IMR-90 (cell line): ENCODE measurements at regions not wholly inside any gene's neighbourhood (a gene's known extent, or its start where the extent isn't known, plus 50 kb on each side); places are given as distances from the start of the nearest gene placed in this dataset.

Experiments
- ATAC-seq: fragments of 200-7000 bp; cut with Tn5 transposase; 2 replicates; pipeline ENCODE4 v1.9.1; 2020; ENCODE audit warnings: low read depth, mild to moderate bottlenecking, moderate library complexity
- BruUV-seq: library from RNA; stranded (reverse); fragments of 400-500 nt; replicated peaks from 2 replicates; lab custom pipeline; 2021; lab: Mats Ljungman, UMichigan
- CTCF ChIA-PET: fragments of 300-600 bp; formaldehyde crosslinking; extraction: SDS; loops from one replicate; lab custom pipeline; 2021; ENCODE audit warnings: antibody characterized with exemption; lab: Yijun Ruan, JAX
- POLR2A ChIA-PET: fragments of 300-600 bp; sonication (Branson Sonifier 250); formaldehyde crosslinking; loops from one replicate; lab custom pipeline; 2022; ENCODE audit warnings: antibody characterized with exemption; ENCODE audit not compliant: unreplicated experiment; lab: Charles Lee
- DNase-seq: peaks from one replicate; pipeline ENCODE4 v3.0.0; 2013
- H2AFZ ChIP-seq: replicated peaks from 2 replicates; pipeline ENCODE3; 2013; ENCODE audit warnings: low read length, mild to moderate bottlenecking; ENCODE audit not compliant: poor library complexity
- H2AK5ac ChIP-seq: 2 replicates; pipeline ENCODE4 v1.6.1; 2013; ENCODE audit warnings: low read depth, low read length, inconsistent platforms
- H2AK9ac ChIP-seq: replicated peaks from 2 replicates; pipeline ENCODE3; 2013; ENCODE audit warnings: mild to moderate bottlenecking, low read depth, low read length, moderate library complexity; ENCODE audit not compliant: poor library complexity
- H2BK120ac ChIP-seq: 2 replicates; pipeline ENCODE4 v1.6.1; 2013; ENCODE audit warnings: low read depth, low read length, inconsistent platforms
- H2BK15ac ChIP-seq: 3 replicates; pipeline ENCODE4 v1.6.1; 2013; ENCODE audit warnings: low read depth, low read length, inconsistent platforms
- H2BK20ac ChIP-seq: 2 replicates; pipeline ENCODE4 v1.6.1; 2013; ENCODE audit warnings: low read depth, mild to moderate bottlenecking, inconsistent platforms, low read length, moderate library complexity
- H2BK5ac ChIP-seq: 2 replicates; pipeline ENCODE4 v1.6.1; 2013; ENCODE audit warnings: mild to moderate bottlenecking, low read depth, low read length, inconsistent platforms; ENCODE audit not compliant: poor library complexity, severe bottlenecking
- H3K14ac ChIP-seq: replicated peaks from 2 replicates; pipeline ENCODE4 v1.6.1; 2013; ENCODE audit warnings: low read depth, low read length, inconsistent platforms
- H3K18ac ChIP-seq: 2 replicates; pipeline ENCODE4 v1.6.1; 2013; ENCODE audit warnings: low read depth, low read length, control low read depth
- H3K23ac ChIP-seq: 2 replicates; pipeline ENCODE4 v1.6.1; 2013; ENCODE audit warnings: low read depth, low read length, inconsistent platforms
- H3K27ac ChIP-seq: 2 replicates; pipeline ENCODE4 v1.5.1; 2013; ENCODE audit warnings: mild to moderate bottlenecking, control low read depth, low read length; ENCODE audit not compliant: insufficient read depth
- H3K27me3 ChIP-seq: 2 replicates; pipeline ENCODE4 v1.6.1; 2013; ENCODE audit warnings: low read length; ENCODE audit not compliant: control insufficient read depth, insufficient read depth
- H3K36me3 ChIP-seq: 2 replicates; pipeline ENCODE4 v1.6.1; 2013; ENCODE audit warnings: low read length, mixed read lengths; ENCODE audit not compliant: control insufficient read depth, insufficient read depth
- H3K4ac ChIP-seq: 2 replicates; pipeline ENCODE4 v1.6.1; 2013; ENCODE audit warnings: low read depth, low read length, inconsistent platforms
- H3K4me1 ChIP-seq: 2 replicates; pipeline ENCODE4 v1.6.1; 2013; ENCODE audit warnings: low read length, mixed read lengths; ENCODE audit not compliant: control insufficient read depth, insufficient read depth
- H3K4me2 ChIP-seq: 2 replicates; pipeline ENCODE4 v1.6.1; 2013; ENCODE audit warnings: low read depth, mild to moderate bottlenecking, control low read depth, low read length, moderate library complexity
- H3K4me3 ChIP-seq: 2 replicates; pipeline ENCODE4 v1.5.1; 2013; ENCODE audit warnings: low read depth, mild to moderate bottlenecking, control low read depth, low read length, moderate library complexity; ENCODE audit not compliant: insufficient read depth
- H3K56ac ChIP-seq: 2 replicates; pipeline ENCODE4 v1.6.1; 2013; ENCODE audit warnings: low read length, inconsistent platforms; ENCODE audit not compliant: insufficient read depth; ENCODE audit errors: extremely low read depth
- H3K79me1 ChIP-seq, 2 experiments: 2 replicates each; pipeline ENCODE4 v1.6.1; 2013; ENCODE audit warnings: low read length in 2 of 2, inconsistent platforms in 1 of 2, low read depth in 1 of 2
- H3K9ac ChIP-seq: 2 replicates; pipeline ENCODE4 v1.6.1; 2013; ENCODE audit warnings: low read depth, low read length, control low read depth
- H3K9me1 ChIP-seq: 2 replicates; pipeline ENCODE4 v1.6.1; 2013; ENCODE audit warnings: low read length, inconsistent platforms; ENCODE audit not compliant: insufficient read depth
- H3K9me3 ChIP-seq: 2 replicates; pipeline ENCODE4 v1.6.1; 2013; ENCODE audit warnings: low read length; ENCODE audit not compliant: control insufficient read depth, insufficient read depth
- H4K20me1 ChIP-seq: 2 replicates; pipeline ENCODE4 v1.6.1; 2013; ENCODE audit warnings: low read length, inconsistent platforms; ENCODE audit not compliant: insufficient read depth
- H4K5ac ChIP-seq: 2 replicates; pipeline ENCODE4 v1.6.1; 2013; ENCODE audit warnings: mild to moderate bottlenecking, low read depth, low read length, control low read depth
- H4K8ac ChIP-seq, 2 experiments: 2 replicates each; pipeline ENCODE4 v1.6.1; 2013; ENCODE audit warnings: low read depth in 2 of 2, low read length in 2 of 2, control low read depth in 1 of 2, inconsistent platforms in 1 of 2
- H4K91ac ChIP-seq: 2 replicates; pipeline ENCODE4 v1.6.1; 2013; ENCODE audit warnings: low read depth, low read length, inconsistent platforms; ENCODE audit not compliant: insufficient read depth
- BHLHE40 ChIP-seq: fragments of 150-350 bp; IDR thresholded peaks from 2 replicates; pipeline ENCODE4 v1.6.1; 2016; ENCODE audit warnings: mild to moderate bottlenecking, low read depth, low read length
- CEBPB ChIP-seq: IDR thresholded peaks from 2 replicates; pipeline ENCODE4 v1.6.1; 2012; ENCODE audit warnings: low read depth, low read length, improper control_type of control experiment
- CHD1 ChIP-seq: IDR thresholded peaks from 2 replicates; pipeline ENCODE4 v1.6.1; 2012; ENCODE audit warnings: low read depth, low read length, improper control_type of control experiment
- CTCF ChIP-seq: conservative IDR thresholded peaks from 2 replicates; pipeline ENCODE4 v1.5.1; 2012; ENCODE audit warnings: mild to moderate bottlenecking, low read depth, low read length, improper control_type of control experiment
- ELK1 ChIP-seq: fragments of 150-350 bp; IDR thresholded peaks from 2 replicates; pipeline ENCODE4 v1.6.1; 2016; ENCODE audit warnings: low read depth, mild to moderate bottlenecking, low read length, moderate library complexity, borderline replicate concordance
- FOS ChIP-seq: fragments of 150-350 bp; IDR thresholded peaks from 2 replicates; pipeline ENCODE4 v1.6.1; 2016; ENCODE audit warnings: low read depth, low read length
- MAFK ChIP-seq: IDR thresholded peaks from 2 replicates; pipeline ENCODE4 v1.6.1; 2012; ENCODE audit warnings: low read depth, low read length, improper control_type of control experiment
- MAZ ChIP-seq: IDR thresholded peaks from 2 replicates; pipeline ENCODE4 v1.6.1; 2012; ENCODE audit warnings: low read depth, mild to moderate bottlenecking, low read length, improper control_type of control experiment, moderate library complexity, borderline replicate concordance
- MXI1 ChIP-seq: IDR thresholded peaks from 2 replicates; pipeline ENCODE4 v1.6.1; 2012; ENCODE audit warnings: low read depth, mild to moderate bottlenecking, low read length, moderate library complexity, borderline replicate concordance
- NFE2L2 ChIP-seq: fragments of 150-350 bp; IDR thresholded peaks from 2 replicates; pipeline ENCODE4 v1.6.1; 2016; ENCODE audit warnings: low read depth, mild to moderate bottlenecking, low read length
- POLR2A ChIP-seq: IDR thresholded peaks from 2 replicates; pipeline ENCODE4 v1.6.1; 2012; ENCODE audit warnings: mild to moderate bottlenecking, low read depth, low read length
- RAD21 ChIP-seq: IDR thresholded peaks from 2 replicates; pipeline ENCODE4 v1.6.1; 2012; ENCODE audit warnings: low read length, improper control_type of control experiment
- RCOR1 ChIP-seq: IDR thresholded peaks from 2 replicates; pipeline ENCODE4 v1.6.1; 2012; ENCODE audit warnings: mild to moderate bottlenecking, low read length, improper control_type of control experiment; ENCODE audit not compliant: insufficient replicate concordance
- RFX5 ChIP-seq: IDR thresholded peaks from 2 replicates; pipeline ENCODE4 v1.8.0; 2012; ENCODE audit warnings: low read depth, mild to moderate bottlenecking, low read length, moderate library complexity
- SMC3 ChIP-seq: fragments of 150-350 bp; IDR thresholded peaks from 2 replicates; pipeline ENCODE4 v1.6.1; 2016; ENCODE audit warnings: low read depth, mild to moderate bottlenecking, antibody characterized with exemption, low read length, moderate library complexity
- USF2 ChIP-seq: fragments of 150-350 bp; IDR thresholded peaks from 2 replicates; pipeline ENCODE4 v1.6.1; 2017; ENCODE audit warnings: mild to moderate bottlenecking, antibody characterized with exemption, low read length, low read depth
- WGBS, 2 experiments: methylation state at CpG; one replicate each; pipeline versions ENCODE4 v1.1.5 to v1.1.7; 2013; ENCODE audit warnings: missing lambda C conversion rate in 2 of 2; ENCODE audit not compliant: insufficient read length in 1 of 2; ENCODE audit errors: extremely low coverage in 2 of 2; 5-methylcytosine and 5-hydroxymethylcytosine counted together
- dilution Hi-C: fragments of 300-500 bp; cut with HindIII; formaldehyde crosslinking; loops from one replicate; pipeline ENCODE4 v1.14.3; 2018; ENCODE audit warnings: low sequenced_read_pairs; ENCODE audit not compliant: unreplicated experiment
- in situ Hi-C: fragments of 300-500 bp; cut with MboI; formaldehyde crosslinking; loops from 3 replicates; pipeline ENCODE4 v1.14.3; 2019; ENCODE audit warnings: low sequenced_read_pairs, inconsistent platforms, mixed read lengths
- intact Hi-C: fragments of 100-400 bp; cut with micrococcal nuclease; formaldehyde crosslinking; loops from 2 replicates; pipeline ENCODE4 v1.10.0; 2022

- H2BK120ac ChIP-seq: no peak overlapping the region
- no peak overlapping the region for H3K14ac ChIP-seq
- H2BK15ac ChIP-seq: no peak overlapping the region
- H4K20me1 ChIP-seq: no peaks in the 10 kb centered on the region
- no peak overlapping the region for H2BK20ac ChIP-seq
- no peak overlapping the region for H3K4me3 ChIP-seq
- no peak overlapping the region for H3K18ac ChIP-seq
- no peak overlapping the region for H3K23ac ChIP-seq
- in situ Hi-C loops: no loop called here
- intact Hi-C loops: no loop called here
- H3K4me1 ChIP-seq: no peaks in the 10 kb centered on the region
- H3K9ac ChIP-seq: no peak overlapping the region
- no peaks in the 10 kb centered on the region for H3K27me3 ChIP-seq
- TF ChIP-seq FOS: no peak
- no peak for TF ChIP-seq RFX5
- TF ChIP-seq CHD1: no peak
- TF ChIP-seq CTCF: no peak
- no peak for TF ChIP-seq USF2
- no peak for TF ChIP-seq BHLHE40
- no peak for TF ChIP-seq CEBPB
- TF ChIP-seq MAZ: no peak
- no peak for TF ChIP-seq MXI1
- no peak for TF ChIP-seq SMC3
- TF ChIP-seq ELK1: no peak
- TF ChIP-seq NFE2L2: no peak
- no peak for TF ChIP-seq RAD21
- TF ChIP-seq POLR2A: no peak
- no peak for TF ChIP-seq MAFK
- no peak for TF ChIP-seq RCOR1
- no peak overlapping the region for H2AFZ ChIP-seq
- no peak overlapping the region for H4K5ac ChIP-seq
- H3K79me1 ChIP-seq: no peaks in the 10 kb centered on the region
- no peak overlapping the region for H2AK9ac ChIP-seq
- dilution Hi-C loops: no loop called here
- H3K9me1 ChIP-seq: no peaks in the 10 kb centered on the region
- ATAC-seq (no peak), DNase-seq (no peak)
- H3K4ac ChIP-seq: no peak overlapping the region
- no peak overlapping the region for H3K4me2 ChIP-seq
- ChIA-PET CTCF (no interaction called here), POLR2A (no interaction called here)
- WGBS, 2 experiments: 100% methylated on average over 2 of the region's 5 CpGs; no CpG with 5 or more reads in 1 of the 2 experiments
- BruUV-seq: no TSS peak
- H3K27ac ChIP-seq: no peak overlapping the region
- no peak overlapping the region for H2BK5ac ChIP-seq
- H3K36me3 ChIP-seq: no peaks in the 10 kb centered on the region
- H4K91ac ChIP-seq: no peak overlapping the region
- no peak overlapping the region for H4K8ac ChIP-seq
- H2AK5ac ChIP-seq: no peak overlapping the region
- no peaks in the 10 kb centered on the region for H3K9me3 ChIP-seq
- no peak overlapping the region for H3K56ac ChIP-seq
Measured at GRCh38 chr5:40368200-40368599, 311.5 kb upstream of the PTGER4 start.
